ENCODE measurements at regions not wholly inside any gene's neighbourhood (a gene's known extent, or its start where the extent isn't known, plus 50 kb on each side); places are given as distances from the start of the nearest gene placed in this dataset.
"Not testable (repeated sequence)": the region's sequence is repeated elsewhere in the genome, so short reads cannot be mapped to it uniquely, and the experiment has no call there.

DNA sequence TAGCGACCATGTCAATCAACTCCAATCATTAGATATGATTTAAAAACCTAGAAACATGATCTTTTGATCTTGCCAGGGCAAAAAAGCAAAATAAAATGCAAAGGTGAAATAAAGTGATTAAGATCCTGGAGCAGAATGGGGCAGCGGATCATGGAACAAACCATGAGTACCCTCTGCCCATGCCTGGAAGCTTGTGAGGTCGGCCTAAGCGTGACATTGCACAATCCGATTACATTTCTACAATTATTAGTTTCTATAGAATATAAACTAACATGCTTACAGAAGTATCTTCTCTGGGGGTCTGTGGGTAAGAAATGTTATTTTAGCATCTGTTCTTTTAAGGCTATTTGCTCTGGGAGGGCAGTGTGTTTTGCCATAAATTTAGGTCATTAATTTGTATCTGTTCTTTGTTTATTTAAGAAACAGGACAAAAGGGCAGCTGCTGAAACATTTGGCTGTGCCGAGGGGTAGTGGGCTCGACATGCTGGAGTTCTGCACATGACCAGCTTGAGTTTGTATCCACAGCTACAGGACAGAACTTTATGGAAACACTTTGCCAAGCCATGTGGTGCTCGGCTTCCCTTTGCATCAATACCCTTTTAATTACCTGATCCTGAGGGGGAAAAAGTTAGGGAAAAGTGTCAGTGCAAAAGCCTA is 55.9 kb downstream of the ZBTB18 start:
- DNase-seq (ENCODE audit: low read depth): no peak

DNA sequence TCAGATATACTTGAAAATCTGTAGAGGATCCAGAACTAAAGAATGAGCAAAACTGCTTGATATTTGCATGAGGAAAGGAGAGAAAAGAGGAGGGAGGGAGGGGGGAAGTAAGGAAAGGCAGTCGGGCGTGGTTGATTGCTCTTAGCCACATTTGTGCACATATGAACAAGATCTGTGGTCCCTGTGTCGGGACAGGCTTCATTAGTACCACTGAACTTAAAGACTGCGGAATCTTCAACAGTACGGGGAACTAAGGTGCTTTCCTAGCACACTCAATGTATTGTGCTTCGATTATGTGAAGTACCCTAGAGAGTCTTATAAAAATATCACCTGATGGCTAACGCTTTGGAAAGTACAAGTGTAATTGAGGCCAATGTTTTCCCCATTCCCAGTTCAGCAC is 59.9 kb downstream of the ZBTB18 start:
- DNase-seq (ENCODE audit: low read depth): no peak

GRCh38 chr1:244112041-244112440 is 61.0 kb downstream of the ZBTB18 start:
- no peak for DNase-seq (ENCODE audit: low read depth)

GRCh38 chr1:244112636-244113035 is 61.6 kb downstream of the ZBTB18 start:
- no peak for DNase-seq (ENCODE audit: low read depth)

DNA sequence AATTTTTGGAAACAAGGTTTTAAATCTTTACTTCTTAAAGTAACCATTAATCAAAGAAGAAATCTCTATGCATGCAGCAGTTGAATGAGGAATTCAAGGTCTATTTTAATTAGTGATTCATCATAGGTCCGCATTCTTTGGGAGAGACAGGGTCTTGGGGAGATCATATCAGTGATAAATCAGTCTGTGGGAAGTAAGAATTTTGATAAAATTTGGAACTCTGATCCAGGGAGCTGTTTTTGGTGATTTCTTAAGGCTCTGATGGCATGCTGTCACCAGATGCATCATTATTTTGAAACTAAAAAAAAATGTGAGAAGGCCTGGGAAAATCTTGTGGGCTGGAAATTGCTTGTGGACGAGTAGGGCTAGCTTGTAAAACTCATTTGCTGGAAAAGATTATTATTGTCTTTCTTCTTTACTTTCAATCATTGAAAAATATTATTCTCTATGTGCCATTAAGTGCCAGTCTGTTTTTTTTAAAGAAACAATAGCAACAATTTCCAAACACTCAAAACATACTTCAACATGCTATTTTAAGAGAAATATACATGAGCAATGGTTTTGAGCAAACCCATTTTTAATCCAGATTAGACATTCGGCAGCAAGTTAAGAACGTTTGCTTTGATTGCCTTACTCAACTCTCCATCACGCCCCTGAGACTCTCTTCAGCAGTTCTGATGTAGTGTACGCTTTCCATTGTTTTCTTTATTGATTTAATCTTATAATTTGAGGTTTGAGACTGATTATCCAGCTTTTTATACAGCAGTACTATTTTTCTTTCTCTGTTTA is 62.6 kb downstream of the ZBTB18 start:
- no peak for DNase-seq (ENCODE audit: low read depth)

GRCh38 chr1:244114892-244115291 is 63.8 kb downstream of the ZBTB18 start:
- no peak for DNase-seq (ENCODE audit: low read depth)

DNA sequence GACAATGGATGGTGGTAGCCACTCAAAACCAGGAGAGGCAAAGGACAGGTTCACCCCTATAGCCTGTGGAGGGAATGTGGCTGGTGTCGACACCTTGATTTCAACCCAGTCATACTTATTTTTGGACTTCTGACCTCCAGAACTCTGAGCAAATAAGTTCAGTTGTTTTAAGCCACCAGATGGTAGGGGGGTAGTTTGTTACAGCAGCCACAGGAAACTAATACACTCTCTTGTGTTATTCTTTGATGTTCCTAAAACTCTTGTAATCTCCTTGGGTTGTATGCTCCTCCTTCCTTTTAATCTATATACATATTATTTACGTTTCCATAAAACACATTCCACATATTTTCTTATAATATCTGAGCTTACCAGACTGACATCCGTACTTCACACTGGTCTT is 65.9 kb downstream of the ZBTB18 start:
- DNase-seq (ENCODE audit: low read depth): no peak

DNA sequence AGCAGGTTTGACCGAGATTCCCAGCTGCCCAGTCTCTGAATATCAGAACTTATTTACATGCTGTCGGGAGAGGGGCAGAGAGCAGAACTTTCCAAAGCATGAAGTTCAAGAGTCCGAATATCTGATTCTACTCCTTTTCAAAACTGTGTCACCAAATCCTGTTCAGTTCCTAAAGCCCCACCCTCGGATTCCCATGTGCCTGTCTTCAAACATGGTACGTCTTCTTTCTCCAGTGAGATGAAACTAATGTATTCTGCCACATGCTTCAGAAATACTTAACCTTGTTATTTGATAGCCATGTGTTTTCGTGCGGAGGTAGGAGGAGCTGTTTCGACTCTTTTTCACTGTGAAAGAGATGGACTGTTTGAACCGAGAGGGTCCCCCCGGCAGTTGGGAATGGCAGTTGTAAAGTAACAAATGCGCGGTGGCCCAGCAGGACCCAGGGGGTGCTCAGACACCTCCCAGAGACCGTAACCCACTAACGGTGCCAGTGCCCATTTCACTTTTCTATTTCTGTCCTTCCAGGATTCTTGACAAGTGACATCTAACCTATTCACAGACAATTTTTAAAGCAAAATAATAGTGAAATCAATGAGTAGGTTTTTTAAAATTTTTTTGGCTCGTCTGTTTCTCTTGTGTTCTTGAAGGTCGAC is 67.2 kb downstream of the ZBTB18 start:
- no peak for DNase-seq (ENCODE audit: low read depth)

DNA sequence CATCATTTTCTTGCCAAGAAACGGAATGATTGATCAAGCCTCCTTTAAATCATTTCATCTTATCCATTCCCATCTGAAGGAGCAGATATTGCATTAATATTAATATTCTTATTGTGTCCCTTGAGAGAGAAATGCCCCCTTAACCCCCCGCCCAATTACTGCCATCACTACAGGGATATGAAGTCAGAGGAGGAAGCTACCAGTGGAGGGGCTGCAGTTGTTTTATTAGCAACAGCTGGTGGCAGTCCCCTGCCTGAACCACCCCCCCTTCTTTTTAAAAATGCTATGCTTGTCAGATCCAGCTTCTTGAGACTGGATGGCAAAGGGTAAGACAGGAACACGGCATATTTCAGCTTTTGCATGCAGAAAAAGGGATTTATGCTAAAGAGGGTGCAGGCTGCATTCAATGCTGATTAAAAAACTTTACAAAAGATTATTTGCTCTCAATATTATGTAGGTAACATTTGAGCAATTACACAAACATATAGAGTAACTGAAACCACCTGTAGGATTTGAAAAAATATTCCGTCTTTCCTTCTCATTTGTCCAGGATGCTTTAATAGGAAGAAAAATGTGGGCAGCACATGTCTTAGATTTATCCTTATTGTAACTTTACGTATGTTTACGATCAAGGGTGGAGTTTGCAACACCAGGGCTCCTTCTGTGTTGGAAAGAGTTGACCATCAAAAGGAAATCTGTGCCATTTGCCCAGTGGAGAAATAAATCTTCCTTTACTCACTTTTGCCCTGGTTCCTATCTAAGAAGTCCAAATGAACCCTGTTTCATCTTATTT is 77.7 kb downstream of the ZBTB18 start:
- no peak for DNase-seq (ENCODE audit: low read depth)

- DNase-seq (ENCODE audit: low read depth): no peak
Measured at GRCh38 chr1:244137276-244137675, 86.2 kb downstream of the ZBTB18 start.

DNA sequence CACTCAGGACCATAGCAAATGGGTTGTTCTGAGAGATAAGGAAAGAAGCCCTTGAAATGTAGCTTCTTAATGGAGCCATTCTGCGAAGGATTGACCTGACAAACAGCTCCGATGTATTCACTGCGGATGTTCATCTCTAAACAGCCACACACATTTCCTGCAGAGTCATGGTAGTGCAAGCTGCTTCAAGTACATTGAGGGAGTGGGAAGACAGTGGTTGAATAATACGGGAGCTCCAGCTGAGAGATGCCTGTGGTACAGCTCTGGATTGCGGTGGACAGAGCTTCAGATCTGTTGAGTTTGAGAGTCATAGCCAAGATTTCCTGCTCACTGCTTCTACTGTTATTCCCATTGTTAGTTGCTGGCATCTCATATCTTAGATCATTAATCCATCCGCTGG is 86.6 kb downstream of the ZBTB18 start:
- no peak for DNase-seq (ENCODE audit: low read depth)

DNA sequence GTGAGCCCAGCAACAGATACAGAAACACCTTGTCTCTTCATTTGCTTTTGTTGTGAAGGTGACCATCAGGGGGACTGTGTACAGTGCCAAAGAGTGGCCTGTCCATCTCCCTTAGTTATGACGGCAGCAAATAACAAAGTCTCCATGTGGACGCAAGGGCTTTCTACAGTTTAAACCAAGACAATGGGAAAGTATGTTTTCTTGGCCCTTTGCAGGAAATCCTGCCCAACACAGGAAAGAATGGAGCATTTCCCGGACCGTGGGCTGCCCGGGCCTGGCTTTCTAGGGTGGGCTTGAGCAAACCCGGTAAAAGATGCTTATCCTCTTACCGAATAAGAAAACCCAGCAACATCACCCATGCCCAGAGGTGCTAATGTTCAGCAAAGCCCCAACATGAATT is 87.3 kb downstream of the ZBTB18 start:
- no peak for DNase-seq (ENCODE audit: low read depth)

DNA sequence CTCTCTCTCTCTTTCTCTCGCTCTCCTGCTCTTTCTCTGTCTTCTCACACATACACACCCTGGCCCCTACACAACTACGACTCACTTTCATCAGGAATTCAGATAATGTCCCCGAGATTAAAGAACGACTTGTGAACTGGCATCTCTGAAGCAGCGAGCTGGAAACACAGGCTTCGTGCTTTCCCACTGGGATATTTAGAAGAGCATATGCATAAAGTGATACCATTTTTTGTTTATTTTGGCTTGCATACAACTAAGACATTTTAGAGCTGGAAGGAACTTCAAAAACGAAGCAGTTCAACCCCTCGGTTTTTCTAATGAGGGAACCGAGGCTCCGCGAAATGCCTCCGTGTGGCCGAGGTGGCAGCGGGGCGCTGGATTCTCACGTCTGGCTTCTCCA is 88.6 kb downstream of the ZBTB18 start:
- no peak for DNase-seq (ENCODE audit: low read depth)

- no peak for DNase-seq (ENCODE audit: low read depth)
Measured at GRCh38 chr1:244140420-244140819, 89.3 kb downstream of the ZBTB18 start.

DNA sequence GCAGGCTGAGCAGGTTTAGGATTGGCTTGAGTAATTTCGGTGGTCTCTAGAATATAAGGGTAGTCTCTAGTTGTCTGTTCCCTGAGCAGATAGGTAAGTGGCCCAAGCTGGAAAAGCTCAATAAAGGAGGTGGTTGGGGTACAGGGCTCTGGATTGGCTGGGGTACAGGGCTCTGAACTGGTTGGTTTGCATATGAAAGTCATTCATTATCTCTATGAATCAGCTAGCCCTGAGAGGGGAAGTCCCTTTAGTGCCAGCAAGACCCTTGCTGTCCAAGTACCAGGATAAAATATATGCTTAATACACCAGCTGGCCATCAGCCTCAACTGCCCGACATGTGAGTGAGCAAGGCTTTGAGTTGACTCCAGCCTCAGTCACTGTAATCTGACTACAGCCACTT is 93.0 kb downstream of the ZBTB18 start:
- no peak for DNase-seq (ENCODE audit: low read depth)

DNA sequence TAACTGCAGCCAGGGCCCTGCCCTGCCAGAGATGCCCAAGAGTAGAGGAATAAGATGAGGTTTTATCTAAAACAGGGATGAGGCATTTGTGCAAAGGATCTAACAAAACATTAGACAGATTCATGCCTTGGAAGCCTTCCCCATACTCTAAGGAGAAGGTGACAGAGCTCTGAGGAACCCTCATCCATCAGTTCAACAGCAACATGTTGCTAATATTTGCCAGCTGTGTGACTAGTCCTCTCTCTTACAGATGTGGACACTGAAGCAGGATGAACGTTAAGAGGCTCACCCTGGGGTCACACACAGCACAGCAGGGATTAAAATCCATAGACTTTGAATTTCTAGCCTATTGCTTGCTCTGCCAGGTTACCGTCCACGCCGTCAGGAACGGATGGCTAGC is 99.0 kb downstream of the ZBTB18 start:
- no peak for DNase-seq (ENCODE audit: low read depth)

DNA sequence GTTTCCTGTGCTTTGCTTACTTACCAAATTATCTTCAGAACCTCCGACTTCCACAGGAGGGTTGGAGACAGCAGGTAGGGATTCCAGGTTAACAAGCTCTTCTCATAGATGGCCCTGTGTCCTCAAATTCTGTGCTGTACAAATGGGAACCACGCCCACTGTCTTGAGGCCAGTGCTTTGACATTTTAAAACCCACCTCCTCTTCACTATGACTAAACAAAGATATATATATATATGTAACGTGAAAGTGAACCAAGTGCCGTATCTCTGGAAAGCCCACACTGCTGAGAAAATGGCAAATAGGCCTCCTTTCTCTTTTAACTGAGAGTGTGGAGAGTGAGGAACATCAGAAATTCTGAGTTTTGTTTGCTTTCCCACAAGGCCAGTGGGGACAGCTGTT is 99.6 kb downstream of the ZBTB18 start:
- DNase-seq (ENCODE audit: low read depth): no peak

DNA sequence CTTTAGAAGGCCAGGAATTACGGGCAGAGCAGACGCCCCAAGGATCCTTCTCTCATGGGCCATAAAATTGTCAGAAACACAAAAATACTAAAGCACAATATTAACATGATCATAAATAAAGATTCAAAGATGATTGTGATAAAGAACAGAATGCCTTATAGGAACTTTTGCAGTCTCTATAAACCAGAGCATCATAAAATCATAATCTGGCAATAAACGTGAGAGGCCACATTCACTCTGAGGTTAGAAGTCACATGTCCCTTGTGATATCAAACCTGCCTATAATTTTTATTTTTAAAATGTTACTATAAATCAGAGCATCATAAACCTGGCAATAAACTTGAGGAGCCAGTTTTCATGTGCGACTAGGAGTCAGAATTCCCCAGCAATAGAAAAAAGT is 100.5 kb downstream of the ZBTB18 start:
- DNase-seq (ENCODE audit: low read depth): no peak

- DNase-seq (ENCODE audit: low read depth): no peak
Measured at GRCh38 chr1:244154508-244154871, 103.4 kb downstream of the ZBTB18 start.

- no peak for DNase-seq (ENCODE audit: low read depth)
Measured at GRCh38 chr1:244154872-244155531, 103.9 kb downstream of the ZBTB18 start.

- DNase-seq (ENCODE audit: low read depth): no peak
Measured at GRCh38 chr1:244155661-244156060, 104.6 kb downstream of the ZBTB18 start.

DNA sequence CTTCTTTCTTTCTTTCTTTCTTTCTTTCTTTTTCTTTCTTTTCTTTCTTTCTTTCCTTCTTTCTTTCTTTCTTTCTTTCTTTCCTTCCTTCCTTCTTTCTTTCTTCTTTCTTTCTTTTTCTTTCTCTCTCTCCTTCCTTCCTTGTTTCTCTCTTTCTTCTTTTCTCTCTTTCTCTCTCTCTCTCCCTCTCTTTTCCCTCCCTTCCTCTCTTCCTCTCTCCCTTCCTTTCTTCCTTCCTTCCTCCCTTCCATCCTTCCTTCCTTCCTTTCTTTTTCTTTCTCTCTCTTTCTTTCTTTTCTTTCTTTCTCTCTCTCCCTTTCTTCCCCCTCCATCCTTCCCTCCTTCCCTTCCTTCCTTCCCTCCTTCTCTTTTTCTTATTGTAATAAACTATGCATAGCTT is 105.5 kb downstream of the ZBTB18 start:
- not testable (repeated sequence) for DNase-seq (ENCODE audit: low read depth)
